ENCODE measurements at regions not wholly inside any gene's neighbourhood (a gene's known extent, or its start where the extent isn't known, plus 50 kb on each side); places are given as distances from the start of the nearest gene placed in this dataset.

- TF ChIP-seq, protein P1, sequence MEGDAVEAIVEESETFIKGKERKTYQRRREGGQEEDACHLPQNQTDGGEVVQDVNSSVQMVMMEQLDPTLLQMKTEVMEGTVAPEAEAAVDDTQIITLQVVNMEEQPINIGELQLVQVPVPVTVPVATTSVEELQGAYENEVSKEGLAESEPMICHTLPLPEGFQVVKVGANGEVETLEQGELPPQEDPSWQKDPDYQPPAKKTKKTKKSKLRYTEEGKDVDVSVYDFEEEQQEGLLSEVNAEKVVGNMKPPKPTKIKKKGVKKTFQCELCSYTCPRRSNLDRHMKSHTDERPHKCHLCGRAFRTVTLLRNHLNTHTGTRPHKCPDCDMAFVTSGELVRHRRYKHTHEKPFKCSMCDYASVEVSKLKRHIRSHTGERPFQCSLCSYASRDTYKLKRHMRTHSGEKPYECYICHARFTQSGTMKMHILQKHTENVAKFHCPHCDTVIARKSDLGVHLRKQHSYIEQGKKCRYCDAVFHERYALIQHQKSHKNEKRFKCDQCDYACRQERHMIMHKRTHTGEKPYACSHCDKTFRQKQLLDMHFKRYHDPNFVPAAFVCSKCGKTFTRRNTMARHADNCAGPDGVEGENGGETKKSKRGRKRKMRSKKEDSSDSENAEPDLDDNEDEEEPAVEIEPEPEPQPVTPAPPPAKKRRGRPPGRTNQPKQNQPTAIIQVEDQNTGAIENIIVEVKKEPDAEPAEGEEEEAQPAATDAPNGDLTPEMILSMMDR (IDR thresholded peaks at IDR 0.05): no peak
- TF ChIP-seq E2F6 (IDR thresholded peaks at IDR 0.05; ENCODE audit: borderline replicate concordance, low read depth) (no peak), MYC (IDR thresholded peaks at IDR 0.05; ENCODE audit: borderline replicate concordance, low read length) (no peak), POLR2A (IDR thresholded peaks at IDR 0.05; ENCODE audit: low read length) (no peak), PHF8 (IDR thresholded peaks at IDR 0.05; ENCODE audit: borderline replicate concordance, low read depth) (no peak), EP300 (IDR thresholded peaks at IDR 0.05) (no peak), MAFK (IDR thresholded peaks at IDR 0.05; ENCODE audit: partially characterized antibody) (no peak)
Observed at GRCh38 chr1:30414851-30415165, 308.6 kb downstream of the MATN1 start.
